Limb (tissue), 2 donors: ENCODE measurements at regions not wholly inside any gene's neighbourhood (a gene's known extent, or its start where the extent isn't known, plus 50 kb on each side); places are given as distances from the start of the nearest gene placed in this dataset.
"Not testable (repeated sequence)": the region's sequence is repeated elsewhere in the genome, so short reads cannot be mapped to it uniquely, and the experiment has no call there.

Source experiments
- DNase-seq, 2 donors: peaks; one replicate each; pipeline ENCODE4 v3.0.0-alpha.2; 2016; ENCODE audit errors: extremely low spot score in 2 of 2

DNA sequence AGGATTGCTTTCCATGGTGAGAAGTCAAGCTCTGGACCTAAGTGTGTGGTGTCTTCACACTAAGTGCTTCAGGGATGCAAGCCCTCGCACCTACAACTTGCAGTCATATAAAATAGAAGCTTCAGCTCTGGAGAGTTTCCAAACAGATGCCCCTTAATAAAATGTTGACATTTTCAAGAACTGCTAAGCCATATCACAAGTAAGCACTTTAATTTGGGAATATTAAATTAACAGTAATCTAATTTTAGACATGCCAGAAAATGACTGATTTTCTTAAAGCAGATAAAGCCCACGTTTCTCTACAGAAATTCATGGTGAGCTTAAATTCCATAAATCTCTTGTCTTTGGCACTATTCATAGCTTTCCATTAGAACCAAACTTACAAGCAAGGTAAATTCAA lies 600.1 kb upstream of the FLRT2 start:
- DNase-seq, result no peak

DNA sequence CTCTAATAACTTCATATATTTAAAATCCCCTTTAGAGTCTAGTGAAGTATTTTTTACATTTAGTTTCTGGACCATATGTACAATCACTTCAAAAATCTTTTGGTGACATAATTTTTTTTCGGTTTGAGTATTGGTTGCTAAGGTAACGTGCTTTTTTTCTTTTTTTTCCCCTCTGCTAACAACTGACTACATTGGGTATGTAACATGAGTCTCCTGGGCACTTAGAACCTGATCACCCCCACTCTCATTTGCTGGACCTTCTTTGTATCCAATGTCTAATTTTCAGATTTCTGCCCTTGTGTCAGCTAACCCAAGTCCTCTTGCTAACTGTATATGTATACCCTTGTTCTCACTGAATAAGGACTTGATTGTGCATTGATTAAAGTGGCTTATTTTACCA lies 592.9 kb upstream of the FLRT2 start:
- DNase-seq, result no peak

DNA sequence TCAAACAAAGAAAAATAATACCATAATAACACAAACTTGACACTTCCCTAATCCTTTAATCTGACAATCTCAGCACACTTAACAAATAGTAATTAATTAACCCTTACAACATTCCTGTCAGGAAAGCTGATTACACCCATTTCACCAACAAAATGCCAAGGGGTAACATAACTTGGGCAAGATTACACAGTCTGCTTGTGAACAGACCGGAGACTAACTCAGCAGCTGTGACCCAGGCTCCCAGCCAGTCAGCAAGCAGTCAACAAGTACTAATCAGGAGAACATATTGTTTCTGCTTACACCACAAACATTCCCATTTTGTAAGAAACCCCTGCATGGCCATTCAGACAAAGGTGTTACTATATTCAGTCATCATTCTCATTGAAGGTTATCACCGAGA lies 592.5 kb upstream of the FLRT2 start:
- DNase-seq, result no peak

DNA sequence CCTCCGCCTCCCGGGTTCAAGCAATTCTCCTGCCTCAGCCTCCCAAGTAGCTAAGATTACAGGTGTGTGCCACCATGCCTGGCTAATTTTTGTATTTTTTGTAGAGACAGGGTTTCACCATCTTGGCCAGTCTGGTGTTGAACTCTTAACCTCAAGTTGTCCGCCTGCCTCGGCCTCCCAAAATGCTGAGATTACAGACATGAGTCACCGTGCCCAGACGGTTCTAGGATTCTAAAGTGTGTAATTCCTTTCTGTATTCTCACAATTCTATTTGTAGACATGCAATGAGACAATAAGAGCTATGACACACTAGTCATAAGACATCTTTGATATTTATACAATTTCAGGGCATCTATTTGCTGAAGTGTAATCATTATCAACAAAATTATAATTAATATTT lies 585.0 kb upstream of the FLRT2 start:
- not testable (repeated sequence) for DNase-seq

DNA sequence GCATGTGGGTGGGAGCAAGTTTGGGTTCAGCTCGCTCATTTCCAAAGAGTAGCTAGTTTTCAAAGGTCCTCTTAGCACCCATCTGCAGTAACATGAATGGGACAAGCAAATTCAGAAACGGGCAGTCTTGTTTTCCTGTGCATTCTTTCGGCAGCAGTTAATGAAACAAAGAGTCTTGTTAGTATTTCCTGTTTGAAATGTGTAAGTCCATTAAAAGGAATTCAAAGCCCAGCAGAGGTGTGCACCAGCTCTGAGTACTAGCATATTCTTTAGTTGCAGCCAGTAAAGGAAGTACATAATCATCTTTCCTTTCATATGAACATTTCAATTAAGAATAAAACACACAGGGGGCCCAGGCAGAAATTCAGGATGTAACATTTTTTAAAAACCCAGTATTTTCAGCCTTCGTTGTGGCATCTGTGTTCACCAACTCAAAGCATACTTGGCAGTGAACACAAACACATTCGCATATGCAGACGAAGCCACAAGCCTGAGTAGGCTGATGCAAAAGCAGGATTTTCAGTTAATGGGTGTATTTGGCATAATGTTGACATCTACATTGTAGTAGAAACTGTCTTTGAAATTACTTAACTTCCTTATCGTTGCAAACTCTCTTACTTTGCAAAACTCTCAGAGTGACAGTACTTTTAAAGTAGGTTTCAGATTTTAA lies 570.0 kb upstream of the FLRT2 start:
- DNase-seq, result no peak

DNA sequence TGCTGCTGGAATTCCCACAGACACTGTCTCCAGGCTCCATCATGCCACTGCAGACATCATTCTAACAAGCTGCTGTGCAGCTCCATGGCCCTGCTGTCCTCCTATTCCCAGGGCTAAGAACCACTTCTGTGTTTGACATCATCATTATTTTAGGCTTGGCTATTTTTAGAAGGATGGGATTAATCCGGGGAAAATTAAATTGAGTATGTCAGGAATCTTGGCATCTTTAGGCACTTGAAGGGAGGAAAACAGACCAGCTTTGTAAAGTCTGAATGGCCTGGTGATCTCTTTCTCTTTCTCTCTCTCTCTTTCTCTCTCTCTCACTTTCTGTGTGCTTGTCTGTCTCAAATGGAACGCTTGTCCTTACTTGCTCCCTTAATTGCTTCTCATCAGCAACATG lies 568.3 kb upstream of the FLRT2 start:
- DNase-seq, result peak in 1 of 2 donors; percentile 45

DNA sequence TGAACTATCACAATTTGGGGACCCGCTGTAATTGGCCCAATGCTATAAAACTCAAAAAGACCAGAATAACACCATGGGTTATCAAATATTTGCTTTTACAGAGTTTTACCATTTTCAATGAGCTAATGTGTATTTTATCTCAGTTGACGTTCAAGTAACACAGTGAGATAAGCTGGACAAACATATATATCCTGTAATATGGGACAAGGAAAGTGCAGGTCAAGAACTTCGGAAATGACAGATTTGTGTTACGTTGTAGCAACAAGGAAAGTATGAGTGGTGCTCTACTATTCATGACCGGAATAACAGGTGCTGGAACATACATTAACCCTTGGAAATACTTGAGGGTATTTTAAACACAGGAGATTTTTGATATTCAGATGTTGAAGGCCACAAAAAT lies 566.4 kb upstream of the FLRT2 start:
- DNase-seq, result no peak

DNA sequence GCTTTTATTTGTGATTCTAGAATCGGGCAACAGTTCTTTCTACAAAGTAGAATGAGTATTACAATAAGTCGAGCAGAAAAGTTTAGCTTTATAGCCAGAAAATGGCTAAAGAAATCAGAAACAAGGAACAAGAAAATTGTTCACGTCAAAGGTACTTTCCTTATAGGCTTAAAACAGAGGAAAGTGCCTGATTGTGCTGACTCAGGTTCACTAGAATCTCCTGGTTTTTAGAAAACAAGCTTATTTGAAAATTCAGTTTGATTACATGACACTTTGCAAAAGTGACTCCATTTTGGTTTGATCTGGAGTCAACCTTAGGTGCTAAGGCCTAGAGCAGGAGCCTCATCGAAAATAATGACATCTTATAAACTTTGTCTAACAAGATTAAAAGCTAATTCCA lies 564.7 kb upstream of the FLRT2 start:
- DNase-seq, result no peak

DNA sequence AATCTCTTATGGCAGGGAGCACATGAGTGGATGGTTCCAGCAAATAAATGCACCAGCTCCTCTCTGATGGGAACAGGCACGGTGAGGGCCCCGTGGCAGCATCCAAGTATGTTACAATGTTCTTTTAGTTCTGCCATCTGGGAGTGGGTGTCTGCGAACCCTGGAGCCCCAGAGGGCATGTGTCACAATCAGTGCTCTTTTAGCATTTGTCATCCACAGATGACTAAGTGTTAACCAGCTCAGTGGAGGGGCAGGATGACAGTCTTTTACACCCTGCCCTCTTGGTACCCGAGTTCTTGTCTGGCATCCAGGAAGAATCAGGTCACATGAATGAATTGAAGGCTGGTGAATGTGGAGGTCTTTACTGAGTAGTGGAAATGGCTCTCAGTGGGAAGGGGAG lies 560.4 kb upstream of the FLRT2 start:
- DNase-seq, result no peak

DNA sequence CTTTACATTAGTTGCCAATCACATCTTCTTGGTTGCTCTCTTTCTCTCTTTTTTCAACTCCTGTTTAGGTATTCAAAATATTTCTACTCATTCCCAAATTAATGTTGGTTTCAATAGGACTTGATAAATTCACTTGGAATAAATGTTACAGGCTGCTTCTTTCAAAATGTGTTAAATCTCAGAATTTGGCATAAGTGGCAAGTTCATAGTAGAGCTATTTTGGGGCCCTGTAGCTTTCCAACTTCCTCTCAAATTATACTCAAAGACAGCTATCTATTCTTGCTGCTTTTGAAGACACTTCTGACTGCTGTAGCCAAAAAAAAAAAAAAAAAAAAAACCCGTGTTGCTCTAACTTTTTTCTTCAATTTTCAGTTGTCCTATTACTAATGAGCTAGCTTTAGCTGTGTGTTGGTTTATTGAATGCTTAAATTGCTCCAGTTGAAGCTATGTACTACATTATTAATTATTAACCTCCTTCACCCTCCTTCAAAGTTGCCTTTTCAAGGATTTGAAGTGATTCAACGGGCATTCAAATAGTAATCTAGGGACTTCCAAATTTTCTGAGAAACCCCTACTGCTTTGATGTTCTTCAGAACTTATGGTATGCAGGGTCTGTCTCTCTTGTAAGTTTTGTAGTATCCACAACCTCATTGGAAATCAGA lies 554.6 kb upstream of the FLRT2 start:
- no peak for DNase-seq

DNA sequence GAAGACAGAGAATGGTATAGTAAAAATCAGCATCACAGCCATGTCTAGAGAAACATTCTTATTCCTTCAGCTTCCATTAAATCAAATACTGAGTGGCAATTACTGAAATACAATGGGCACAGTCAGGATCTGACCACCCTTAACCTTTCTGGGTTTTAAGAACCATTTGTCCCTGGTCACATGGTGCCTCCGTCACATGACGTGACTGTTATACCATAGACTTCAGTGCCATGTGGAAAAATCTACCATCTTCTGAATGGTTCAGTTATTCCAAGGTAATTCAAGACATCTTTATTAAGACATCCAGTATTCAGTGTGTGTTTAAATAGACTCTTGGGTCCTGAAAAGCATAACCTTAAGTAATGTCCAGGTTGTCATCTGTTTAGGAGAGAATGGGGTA lies 553.1 kb upstream of the FLRT2 start:
- DNase-seq, result no peak

DNA sequence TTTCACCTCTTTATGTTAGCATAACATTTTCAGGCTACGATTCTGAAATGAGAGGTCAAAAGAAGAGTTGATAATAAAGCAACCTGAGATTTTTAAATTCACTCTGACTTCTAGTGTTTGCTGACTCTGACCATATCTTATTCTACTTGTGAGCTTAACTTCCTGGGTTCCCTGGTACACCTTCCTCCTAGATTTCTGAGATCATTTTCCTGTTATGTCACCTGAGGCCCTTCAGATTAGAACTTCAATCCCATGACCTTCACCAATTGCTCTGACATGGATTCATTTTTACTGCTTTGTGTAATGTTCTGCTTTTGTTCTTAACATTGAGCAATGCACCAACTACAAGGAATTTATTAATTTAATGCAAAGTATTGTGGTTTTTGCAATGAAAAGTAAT lies 542.9 kb upstream of the FLRT2 start:
- DNase-seq, result no peak

DNA sequence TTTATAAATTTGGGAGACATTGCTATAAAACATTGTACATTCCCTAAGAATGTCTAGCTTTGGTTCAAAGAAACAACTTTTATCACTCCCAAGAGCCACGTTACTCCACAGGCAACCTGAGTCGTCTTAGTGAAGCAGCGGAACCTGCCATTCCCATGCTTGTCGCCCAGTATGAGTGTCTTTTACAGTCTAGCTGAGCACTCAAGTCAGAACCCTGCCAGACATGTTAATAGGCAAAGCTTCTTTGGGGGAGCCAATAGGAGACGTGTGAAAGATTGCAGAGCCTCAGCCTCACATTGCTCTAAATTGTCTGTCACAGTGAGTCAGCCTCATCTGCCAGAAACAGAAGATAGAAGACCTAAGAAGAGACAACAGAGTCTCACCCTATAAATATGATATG lies 541.6 kb upstream of the FLRT2 start:
- no peak for DNase-seq

DNA sequence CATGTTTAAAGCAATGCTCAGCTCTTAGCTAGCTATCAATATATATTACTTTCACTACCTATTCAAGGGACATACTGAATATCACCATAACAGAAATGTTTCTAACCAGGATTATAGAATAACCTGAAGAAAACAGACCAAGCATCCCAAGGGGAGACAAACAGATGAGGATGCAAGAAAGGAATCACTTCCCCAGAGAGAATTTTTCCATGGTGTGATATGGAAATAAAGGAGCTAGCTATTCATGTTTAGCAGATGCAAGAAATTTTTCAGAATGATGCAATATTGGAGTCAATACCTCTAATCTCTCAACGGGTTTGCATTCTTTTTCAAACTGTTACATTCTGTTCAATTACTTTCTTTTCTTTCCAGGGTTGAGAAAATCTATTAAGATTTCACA lies 538.9 kb upstream of the FLRT2 start:
- DNase-seq, result no peak

DNA sequence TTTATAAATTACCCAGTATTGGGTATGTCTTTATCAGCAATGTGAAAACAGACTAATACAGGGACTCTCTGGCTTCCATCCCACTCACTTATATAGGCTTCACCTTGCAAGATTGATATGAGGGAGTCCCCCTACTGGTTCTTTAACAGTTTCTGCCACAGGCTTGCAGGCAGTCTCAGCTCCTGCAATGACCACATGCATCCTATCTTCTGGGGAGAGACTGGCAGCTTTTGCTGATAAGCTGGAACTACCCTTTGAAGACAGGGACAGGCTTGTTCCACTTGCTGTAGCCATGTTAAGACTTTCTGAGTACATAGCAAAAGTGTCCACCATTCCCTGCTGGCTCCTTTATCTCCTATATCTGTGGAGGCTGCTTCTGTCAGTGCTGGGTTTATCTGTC lies 531.7 kb upstream of the FLRT2 start:
- no peak for DNase-seq

DNA sequence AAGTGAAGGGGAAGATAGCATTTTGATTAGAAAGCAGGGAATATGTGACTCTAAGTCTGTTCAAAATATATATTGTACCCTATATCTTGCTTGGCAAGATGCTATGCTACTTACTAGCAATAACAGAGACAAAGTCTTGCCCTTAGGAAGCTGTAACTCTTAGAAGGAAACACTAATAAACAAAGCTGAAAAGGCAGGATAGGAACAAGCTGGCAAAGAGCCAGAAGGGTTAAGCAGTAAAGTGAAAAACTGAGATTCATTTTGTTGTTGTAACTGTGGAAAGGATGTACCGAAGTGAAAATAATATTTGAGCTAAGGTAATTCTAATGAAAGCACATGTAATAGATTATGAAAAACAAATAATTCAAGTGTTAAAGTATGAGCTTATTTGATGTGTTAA lies 527.1 kb upstream of the FLRT2 start:
- DNase-seq, result no peak

DNA sequence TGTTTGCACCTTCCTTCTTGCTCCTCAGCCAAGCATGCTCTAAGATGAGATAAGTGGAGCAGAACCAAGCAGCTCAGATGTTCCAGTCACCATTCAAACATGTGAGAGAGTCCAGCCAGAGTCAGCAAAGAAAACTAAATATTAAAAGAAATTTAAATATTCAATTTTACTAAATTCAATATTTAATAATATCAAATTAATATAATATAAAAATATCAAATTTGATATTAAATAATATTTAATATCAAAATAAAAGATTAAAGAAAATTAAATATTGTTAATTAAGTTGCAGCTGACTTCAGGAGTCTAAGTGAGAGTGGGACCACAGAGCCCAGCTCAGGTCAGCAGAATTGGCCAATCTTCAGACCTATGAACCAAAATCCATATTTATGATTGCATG lies 526.1 kb upstream of the FLRT2 start:
- DNase-seq, result no peak

DNA sequence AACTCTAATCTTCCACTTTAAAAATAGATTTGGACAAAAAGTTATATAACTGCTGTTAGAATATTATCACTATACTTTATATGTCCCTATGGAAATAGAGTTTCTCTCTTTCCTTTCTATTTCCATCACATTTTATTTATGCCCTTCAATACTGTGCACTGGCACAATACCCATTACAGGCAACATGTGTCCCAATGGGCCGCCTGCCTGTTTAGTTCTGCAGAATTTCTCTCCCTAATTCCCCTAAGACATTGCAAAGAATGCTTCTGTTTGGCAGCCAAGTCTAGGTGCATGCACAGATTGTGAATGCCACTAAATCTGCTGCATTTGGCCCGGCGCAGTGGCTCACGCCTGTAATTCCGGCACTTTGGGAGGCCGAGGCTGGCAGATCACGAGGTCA lies 520.4 kb upstream of the FLRT2 start:
- DNase-seq, result no peak

DNA sequence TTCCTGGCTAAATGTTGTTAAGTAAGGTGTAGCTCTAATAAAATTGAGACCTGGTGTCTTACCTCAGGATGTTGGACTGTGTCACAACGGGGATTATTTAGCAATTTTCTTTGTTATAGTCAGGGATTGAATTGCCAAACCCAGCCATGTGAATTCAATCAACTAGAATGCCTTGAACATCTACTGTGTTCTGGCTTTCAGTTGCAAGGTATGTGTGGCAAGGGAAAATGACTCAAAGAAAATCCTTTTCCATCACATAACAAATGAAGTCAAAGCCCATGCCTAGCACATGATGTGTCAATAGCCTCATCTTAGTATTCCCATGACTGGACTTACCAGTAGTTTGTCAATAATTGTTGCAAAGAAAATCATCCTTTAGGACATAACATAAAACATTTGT lies 519.8 kb upstream of the FLRT2 start:
- no peak for DNase-seq

DNA sequence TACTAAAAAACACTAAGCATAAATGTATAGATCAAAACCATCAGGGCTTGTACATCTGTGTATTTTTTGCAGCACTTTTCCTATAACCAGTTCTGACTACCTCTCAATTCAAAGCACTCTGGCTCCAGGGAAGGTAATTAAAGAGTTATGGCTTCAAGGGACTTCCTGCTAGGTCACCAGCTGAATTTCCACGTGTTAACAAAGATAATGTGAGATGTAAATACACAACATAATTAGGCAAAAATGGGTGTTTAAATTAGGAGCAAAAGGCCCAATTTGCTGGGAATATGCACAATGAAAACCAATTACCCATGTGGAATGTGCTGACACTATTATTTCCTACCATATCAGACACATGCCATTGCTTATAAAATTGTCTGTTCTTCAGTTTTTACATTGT lies 513.4 kb upstream of the FLRT2 start:
- DNase-seq, result no peak

DNA sequence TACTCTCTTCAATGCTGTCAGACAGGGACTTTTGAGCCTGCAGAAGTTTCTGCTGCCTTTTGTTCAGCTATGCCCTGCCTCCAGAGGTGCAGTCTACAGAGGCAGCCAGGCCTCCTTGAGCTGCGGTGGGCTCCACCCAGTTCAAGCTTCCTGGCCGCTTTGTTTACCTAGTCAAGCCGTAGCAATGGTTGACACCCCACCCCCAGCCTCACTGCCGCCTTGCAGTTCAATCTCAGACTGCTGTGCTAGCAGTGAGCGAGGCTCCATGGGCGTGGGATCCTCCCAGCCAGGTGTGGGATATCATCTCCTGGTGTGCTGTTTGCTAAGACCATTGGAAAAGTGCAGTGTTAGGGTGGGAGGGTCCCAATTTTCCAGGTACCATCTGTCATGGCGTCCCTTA lies 506.1 kb upstream of the FLRT2 start:
- DNase-seq, result not testable (repeated sequence)

DNA sequence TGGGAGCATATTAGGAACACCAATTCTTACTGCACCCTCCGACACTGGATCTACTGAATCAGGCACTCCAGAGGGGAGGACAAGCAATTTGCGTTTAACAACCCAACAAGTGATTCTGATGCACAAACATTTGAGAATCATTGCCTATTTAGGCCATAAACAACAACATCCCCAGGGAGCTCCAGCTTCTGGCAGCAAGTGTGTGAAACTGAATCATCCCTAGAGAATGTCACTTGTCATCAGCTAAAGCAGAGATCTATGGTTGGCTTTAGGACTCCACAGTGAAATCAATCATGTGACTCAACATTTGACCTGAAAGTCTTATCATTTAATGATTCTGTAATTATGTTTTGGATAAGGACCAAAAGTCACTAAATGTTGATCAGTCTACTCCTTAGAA lies 505.0 kb upstream of the FLRT2 start:
- DNase-seq, result no peak

DNA sequence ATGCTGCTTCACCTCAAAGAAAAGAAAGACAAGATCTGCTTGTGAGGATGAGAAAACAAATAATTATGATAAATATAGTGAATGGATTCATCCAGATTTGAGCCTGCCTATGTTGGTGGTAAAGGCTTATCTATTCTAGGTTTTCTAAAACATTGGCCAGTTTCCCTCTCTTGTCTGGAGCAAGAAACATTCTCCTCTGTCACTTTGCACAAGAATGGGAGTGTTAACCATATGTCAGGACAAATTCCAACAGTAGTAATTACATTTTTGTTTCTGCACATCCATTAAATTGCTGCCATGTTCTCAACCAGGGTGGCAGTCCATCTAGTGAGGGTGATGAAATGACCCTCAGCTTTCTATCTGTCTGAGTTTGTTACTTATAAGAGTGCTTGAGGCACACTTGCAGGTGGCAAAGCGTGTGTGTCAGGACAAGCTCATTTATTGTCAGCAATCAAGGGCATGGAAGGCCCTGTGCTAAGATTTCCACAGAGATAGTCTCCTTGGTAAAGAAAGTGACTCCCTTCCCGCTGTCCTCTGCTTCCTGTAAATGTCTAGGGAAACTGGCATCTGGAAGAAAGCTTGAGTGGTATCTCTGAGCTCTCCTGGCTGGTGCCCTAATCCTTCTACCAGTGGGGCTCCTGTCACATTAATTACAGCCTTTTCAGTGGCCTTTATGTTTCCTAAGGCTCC lies 502.1 kb upstream of the FLRT2 start:
- no peak for DNase-seq
